ENCODE measurements at regions not wholly inside any gene's neighbourhood (a gene's known extent, or its start where the extent isn't known, plus 50 kb on each side); places are given as distances from the start of the nearest gene placed in this dataset.
"Not testable (repeated sequence)": the region's sequence is repeated elsewhere in the genome, so short reads cannot be mapped to it uniquely, and the experiment has no call there.

- H3K9me3 ChIP-seq (ENCODE audit: control extremely low read depth in 1 of 3, control insufficient read depth in 2 of 3, insufficient read depth in 1 of 3, low read length in 2 of 3); H2AFZ ChIP-seq (ENCODE audit: insufficient read depth, low read depth, low read length, poor library complexity, severe bottlenecking); CTCF ChIA-PET; H3K79me2 ChIP-seq (ENCODE audit: control insufficient read depth, insufficient read depth, low read length); DNase-seq; H3K4me3 Mint-ChIP-seq; H3K9me3 Mint-ChIP-seq (ENCODE audit: insufficient read depth); H3K9ac ChIP-seq (ENCODE audit: low read length); H3K27ac ChIP-seq (ENCODE audit: low read length in 2 of 2); H3K27me3 Mint-ChIP-seq; H3K4me1 Mint-ChIP-seq; H3K4me1 ChIP-seq (ENCODE audit: control insufficient read depth in 2 of 2, insufficient read depth in 2 of 2, low read length in 2 of 2); H3K4me2 ChIP-seq (replicated peaks; ENCODE audit: low read depth, low read length, poor library complexity, severe bottlenecking); H3K27ac Mint-ChIP-seq; H4K20me1 ChIP-seq (ENCODE audit: control insufficient read depth, insufficient read depth, low read length, poor library complexity, severe bottlenecking); H3K27me3 ChIP-seq (replicated peaks in 1 of 4; ENCODE audit: control extremely low read depth in 1 of 4, control insufficient read depth in 3 of 4, insufficient read depth in 4 of 4, low read length in 3 of 4); ATAC-seq (ENCODE audit: low read depth); POLR2A ChIA-PET; H3K36me3 ChIP-seq (replicated peaks in 1 of 2; ENCODE audit: control extremely low read depth in 1 of 2, control insufficient read depth in 1 of 2, extremely low read depth in 1 of 2, insufficient read depth in 2 of 2, low read length in 1 of 2); H3K4me3 ChIP-seq (ENCODE audit: control extremely low read depth in 1 of 5, extremely low read depth in 1 of 5, insufficient read depth in 1 of 5, low read depth in 2 of 5, low read length in 4 of 5); intact Hi-C loops (cut with micrococcal nuclease): not testable (repeated sequence)
- no CpG with 5 or more reads among the region's 15 CpGs for WGBS (ENCODE audit: insufficient coverage)
Measured at GRCh38 chr2:87639801-87640440, 108.0 kb upstream of the PLGLB2 start.

- H3K27ac Mint-ChIP-seq; H3K27me3 ChIP-seq (replicated peaks in 1 of 4; ENCODE audit: control extremely low read depth in 1 of 4, control insufficient read depth in 3 of 4, insufficient read depth in 4 of 4, low read length in 3 of 4); intact Hi-C loops (cut with micrococcal nuclease); DNase-seq; H3K79me2 ChIP-seq (ENCODE audit: control insufficient read depth, insufficient read depth, low read length); H3K9me3 Mint-ChIP-seq (ENCODE audit: insufficient read depth); POLR2A ChIA-PET; H3K4me1 ChIP-seq (ENCODE audit: control insufficient read depth in 2 of 2, insufficient read depth in 2 of 2, low read length in 2 of 2); H3K9me3 ChIP-seq (ENCODE audit: control extremely low read depth in 1 of 3, control insufficient read depth in 2 of 3, insufficient read depth in 1 of 3, low read length in 2 of 3); CTCF ChIA-PET; H2AFZ ChIP-seq (ENCODE audit: insufficient read depth, low read depth, low read length, poor library complexity, severe bottlenecking); H3K27ac ChIP-seq (ENCODE audit: low read length in 2 of 2); H4K20me1 ChIP-seq (ENCODE audit: control insufficient read depth, insufficient read depth, low read length, poor library complexity, severe bottlenecking); H3K4me3 ChIP-seq (ENCODE audit: control extremely low read depth in 1 of 5, extremely low read depth in 1 of 5, insufficient read depth in 1 of 5, low read depth in 2 of 5, low read length in 4 of 5); H3K27me3 Mint-ChIP-seq; H3K36me3 ChIP-seq (replicated peaks in 1 of 2; ENCODE audit: control extremely low read depth in 1 of 2, control insufficient read depth in 1 of 2, extremely low read depth in 1 of 2, insufficient read depth in 2 of 2, low read length in 1 of 2); H3K4me2 ChIP-seq (replicated peaks; ENCODE audit: low read depth, low read length, poor library complexity, severe bottlenecking); H3K9ac ChIP-seq (ENCODE audit: low read length); H3K4me1 Mint-ChIP-seq; H3K4me3 Mint-ChIP-seq: not testable (repeated sequence)
- ATAC-seq (ENCODE audit: low read depth): peak; percentile 43
- no CpG with 5 or more reads among the region's 4 CpGs for WGBS (ENCODE audit: insufficient coverage)
Measured at GRCh38 chr2:87640961-87641563, 106.8 kb upstream of the PLGLB2 start.

GRCh38 chr2:87643165-87643564, 104.7 kb upstream of the PLGLB2 start:
- H3K4me1 Mint-ChIP-seq: not testable (repeated sequence)
- 100% methylated on average over 1 of the region's 4 CpGs for WGBS (ENCODE audit: insufficient coverage)

GRCh38 chr2:87647737-87648498, 100.0 kb upstream of the PLGLB2 start:
- H3K27me3 Mint-ChIP-seq; DNase-seq; H3K4me1 Mint-ChIP-seq; CTCF ChIA-PET; H3K36me3 ChIP-seq (replicated peaks in 1 of 2; ENCODE audit: control extremely low read depth in 1 of 2, control insufficient read depth in 1 of 2, extremely low read depth in 1 of 2, insufficient read depth in 2 of 2, low read length in 1 of 2); ATAC-seq (ENCODE audit: low read depth); H3K4me3 ChIP-seq (ENCODE audit: control extremely low read depth in 1 of 5, extremely low read depth in 1 of 5, insufficient read depth in 1 of 5, low read depth in 2 of 5, low read length in 4 of 5); H3K9ac ChIP-seq (ENCODE audit: low read length); H3K4me2 ChIP-seq (replicated peaks; ENCODE audit: low read depth, low read length, poor library complexity, severe bottlenecking); POLR2A ChIA-PET; H3K27ac ChIP-seq (ENCODE audit: low read length in 2 of 2); H3K27ac Mint-ChIP-seq; intact Hi-C loops (cut with micrococcal nuclease); H3K4me1 ChIP-seq (ENCODE audit: control insufficient read depth in 2 of 2, insufficient read depth in 2 of 2, low read length in 2 of 2); H3K4me3 Mint-ChIP-seq; H3K9me3 ChIP-seq (ENCODE audit: control extremely low read depth in 1 of 3, control insufficient read depth in 2 of 3, insufficient read depth in 1 of 3, low read length in 2 of 3); H3K27me3 ChIP-seq (replicated peaks in 1 of 4; ENCODE audit: control extremely low read depth in 1 of 4, control insufficient read depth in 3 of 4, insufficient read depth in 4 of 4, low read length in 3 of 4); H3K79me2 ChIP-seq (ENCODE audit: control insufficient read depth, insufficient read depth, low read length); H3K9me3 Mint-ChIP-seq (ENCODE audit: insufficient read depth); H4K20me1 ChIP-seq (ENCODE audit: control insufficient read depth, insufficient read depth, low read length, poor library complexity, severe bottlenecking); H2AFZ ChIP-seq (ENCODE audit: insufficient read depth, low read depth, low read length, poor library complexity, severe bottlenecking): not testable (repeated sequence)
- WGBS (ENCODE audit: insufficient coverage): no CpG with 5 or more reads among the region's 5 CpGs

More at GRCh38 chr2:87643165-87643564, 104.7 kb upstream of the PLGLB2 start:
- H3K4me3 ChIP-seq (ENCODE audit: control extremely low read depth in 1 of 5, extremely low read depth in 1 of 5, insufficient read depth in 1 of 5, low read depth in 2 of 5, low read length in 4 of 5); H3K9ac ChIP-seq (ENCODE audit: low read length); H3K4me2 ChIP-seq (replicated peaks; ENCODE audit: low read depth, low read length, poor library complexity, severe bottlenecking); H3K27me3 Mint-ChIP-seq; H3K4me1 ChIP-seq (ENCODE audit: control insufficient read depth in 2 of 2, insufficient read depth in 2 of 2, low read length in 2 of 2); H3K36me3 ChIP-seq (replicated peaks in 1 of 2; ENCODE audit: control extremely low read depth in 1 of 2, control insufficient read depth in 1 of 2, extremely low read depth in 1 of 2, insufficient read depth in 2 of 2, low read length in 1 of 2); H3K27ac ChIP-seq (ENCODE audit: low read length in 2 of 2); H3K4me3 Mint-ChIP-seq; ATAC-seq (ENCODE audit: low read depth); H2AFZ ChIP-seq (ENCODE audit: insufficient read depth, low read depth, low read length, poor library complexity, severe bottlenecking); H3K27me3 ChIP-seq (replicated peaks in 1 of 4; ENCODE audit: control extremely low read depth in 1 of 4, control insufficient read depth in 3 of 4, insufficient read depth in 4 of 4, low read length in 3 of 4); DNase-seq; CTCF ChIA-PET; H3K9me3 Mint-ChIP-seq (ENCODE audit: insufficient read depth); H3K9me3 ChIP-seq (ENCODE audit: control extremely low read depth in 1 of 3, control insufficient read depth in 2 of 3, insufficient read depth in 1 of 3, low read length in 2 of 3); POLR2A ChIA-PET; H3K27ac Mint-ChIP-seq; H4K20me1 ChIP-seq (ENCODE audit: control insufficient read depth, insufficient read depth, low read length, poor library complexity, severe bottlenecking); H3K79me2 ChIP-seq (ENCODE audit: control insufficient read depth, insufficient read depth, low read length); intact Hi-C loops (cut with micrococcal nuclease): not testable (repeated sequence)
